ENCODE measurements at regions not wholly inside any gene's neighbourhood (a gene's known extent, or its start where the extent isn't known, plus 50 kb on each side); places are given as distances from the start of the nearest gene placed in this dataset.
A peak's percentile ranks its signal among the peaks of the same experiment; 100 is the strongest.

- Histone ChIP-seq H3K36me3 (no peaks in the 10 kb centered on the region), H3K27ac (no peak overlapping the region), H3K9me3 (peaks cover 0 to 12% (median 0%) of the 10 kb centered on the region in 12 donors), H3K4me1 (peaks cover 0 to 23% (median 0%) of the 10 kb centered on the region in 12 donors), H3K4me3 (no peak overlapping the region), H3K27me3 (no peaks in the 10 kb centered on the region)
- no peak for ATAC-seq
- no peak for DNase-seq
- no peak for TF ChIP-seq CTCF (IDR thresholded peaks at IDR 0.05)
- no peak for TF ChIP-seq POLR2A (IDR thresholded peaks at IDR 0.05)
- 72 to 91% (median 77%) methylated on average over 2 of the region's 2 CpGs for WGBS, 4 donors
- intact Hi-C loops (cut with DNase I): no loop called here
Measured at GRCh38 chr4:26257850-26258249, 63.0 kb upstream of the RBPJ start.

- intact Hi-C loops (cut with DNase I): no loop called here
- Histone ChIP-seq H3K36me3 (no peaks in the 10 kb centered on the region), H3K9me3 (peaks cover 0 to 12% (median 0%) of the 10 kb centered on the region in 12 donors), H3K27ac (no peak overlapping the region), H3K4me3 (no peak overlapping the region), H3K27me3 (no peaks in the 10 kb centered on the region), H3K4me1 (peaks cover 0 to 24% (median 0%) of the 10 kb centered on the region in 12 donors)
- ATAC-seq: no peak
- WGBS, 4 donors: 80 to 95% (median 83%) methylated on average over 2 of the region's 2 CpGs
- TF ChIP-seq POLR2A (IDR thresholded peaks at IDR 0.05): no peak
- no peak for TF ChIP-seq CTCF (IDR thresholded peaks at IDR 0.05)
- DNase-seq: no peak
Measured at GRCh38 chr4:26260571-26260970, 60.2 kb upstream of the RBPJ start.

- peak in 1 of 4 donors; percentile 20 for ATAC-seq
- H3K4me3 ChIP-seq: no peak overlapping the region
- H3K9me3 ChIP-seq: peaks cover 0 to 12% (median 0%) of the 10 kb centered on the region in 12 donors
- WGBS, 4 donors: 67 to 69% (median 68%) methylated on average over 2 of the region's 2 CpGs
- H3K27me3 ChIP-seq: no peaks in the 10 kb centered on the region
- TF ChIP-seq POLR2A (IDR thresholded peaks at IDR 0.05) (no peak), CTCF (IDR thresholded peaks at IDR 0.05) (no peak)
- no peak for DNase-seq
- peaks cover 0 to 24% (median 0%) of the 10 kb centered on the region in 12 donors for H3K4me1 ChIP-seq
- no peaks in the 10 kb centered on the region for H3K36me3 ChIP-seq
- intact Hi-C loops (cut with DNase I): no loop called here
- H3K27ac ChIP-seq: peak overlapping the region in 1 of 12 donors; percentile 33
Measured at GRCh38 chr4:26261405-26261804, 59.4 kb upstream of the RBPJ start.

GRCh38 chr4:26263165-26263564 is 57.6 kb upstream of the RBPJ start:
- Histone ChIP-seq H3K27ac (no peak overlapping the region), H3K4me3 (no peak overlapping the region), H3K9me3 (peaks cover 0 to 12% (median 0%) of the 10 kb centered on the region in 12 donors), H3K27me3 (no peaks in the 10 kb centered on the region), H3K4me1 (peaks cover 0 to 21% (median 0%) of the 10 kb centered on the region in 12 donors), H3K36me3 (no peaks in the 10 kb centered on the region)
- ATAC-seq (no peak), DNase-seq (no peak)
- WGBS, 4 donors: 68 to 78% (median 74%) methylated on average over 5 of the region's 5 CpGs
- intact Hi-C loops (cut with DNase I): no loop called here
- no peak for TF ChIP-seq POLR2A (IDR thresholded peaks at IDR 0.05)
- TF ChIP-seq CTCF (IDR thresholded peaks at IDR 0.05): no peak

Measured in heart left ventricle (tissue), 16 donors.